ENCODE measurements at regions not wholly inside any gene's neighbourhood (a gene's known extent, or its start where the extent isn't known, plus 50 kb on each side); places are given as distances from the start of the nearest gene placed in this dataset.

DNA sequence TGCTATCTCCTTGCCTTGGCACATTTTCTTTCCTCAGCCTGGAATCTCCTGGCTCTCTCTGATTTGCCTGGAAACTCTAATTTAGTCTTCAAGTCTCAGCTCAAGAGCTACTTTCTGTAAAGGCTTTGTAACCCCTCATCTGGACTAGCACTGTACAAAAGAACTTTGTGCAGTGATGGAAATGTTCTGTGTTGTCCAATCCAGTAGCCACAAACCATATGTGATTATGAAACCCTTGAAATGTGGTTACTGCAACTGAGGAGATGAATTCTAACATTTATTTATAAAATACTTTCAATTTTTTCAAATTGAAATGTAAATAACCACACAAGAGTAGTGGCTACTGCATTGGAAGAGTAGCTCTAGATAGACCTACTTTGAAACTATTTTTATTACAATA lies 66.6 kb upstream of the HS3ST1 start:
- TF ChIP-seq CTCF (IDR thresholded peaks at IDR 0.05) (no peak), POLR2A (IDR thresholded peaks at IDR 0.05) (no peak)

Measured in heart left ventricle (tissue), 13 donors.